Omental fat pad (tissue), 3 donors: ENCODE measurements at regions not wholly inside any gene's neighbourhood (a gene's known extent, or its start where the extent isn't known, plus 50 kb on each side); places are given as distances from the start of the nearest gene placed in this dataset.

ENCODE experiments used
- ATAC-seq: fragments of 150-250 bp; one replicate; pipeline ENCODE4 v1.9.1; 2016; ENCODE audit warnings: mild to moderate bottlenecking, moderate library complexity; ENCODE audit not compliant: low FRiP score
- DNase-seq: peaks from one replicate; pipeline ENCODE4 v3.0.0-alpha.2; 2019; ENCODE audit warnings: low spot score
- CTCF ChIP-seq, 3 donors: fragments of 450-650 bp; IDR thresholded peaks; one replicate each; pipeline ENCODE4 v1.5.1; 2016 to 2017; ENCODE audit warnings: antibody characterized with exemption in 3 of 3, mild to moderate bottlenecking in 3 of 3, moderate library complexity in 2 of 3

GRCh38 chr6:10268111-10268510 lies 146.8 kb downstream of the TFAP2A start:
- ATAC-seq (no peak), DNase-seq (no peak)

GRCh38 chr6:10266462-10266861 lies 148.4 kb downstream of the TFAP2A start:
- DNase-seq (no peak), ATAC-seq (no peak)
- TF ChIP-seq CTCF (IDR thresholded peaks at IDR 0.05) = no peak

More at GRCh38 chr6:10268111-10268510, 146.8 kb downstream of the TFAP2A start:
- no peak for TF ChIP-seq CTCF (IDR thresholded peaks at IDR 0.05)

GRCh38 chr6:10266061-10266460 lies 148.8 kb downstream of the TFAP2A start:
- DNase-seq (no peak), ATAC-seq (no peak)
- TF ChIP-seq CTCF (IDR thresholded peaks at IDR 0.05) = no peak

- no peak for TF ChIP-seq CTCF (IDR thresholded peaks at IDR 0.05)
- ATAC-seq = no peak
- DNase-seq = no peak
Observed at GRCh38 chr6:10262505-10262904, 152.4 kb downstream of the TFAP2A start.

GRCh38 chr6:10259671-10260070 lies 155.2 kb downstream of the TFAP2A start:
- DNase-seq = no peak
- ATAC-seq = no peak

GRCh38 chr6:10258341-10258740 lies 156.5 kb downstream of the TFAP2A start:
- no peak for TF ChIP-seq CTCF (IDR thresholded peaks at IDR 0.05)
- ATAC-seq (no peak), DNase-seq (no peak)

More at GRCh38 chr6:10259671-10260070, 155.2 kb downstream of the TFAP2A start:
- TF ChIP-seq CTCF (IDR thresholded peaks at IDR 0.05) = no peak

GRCh38 chr6:10256113-10256690 lies 158.7 kb downstream of the TFAP2A start:
- TF ChIP-seq CTCF (IDR thresholded peaks at IDR 0.05) = no peak
- ATAC-seq = no peak
- DNase-seq = no peak
